Stimulated activated CD8-positive, alpha-beta memory T cell treated with anti-CD3 and anti-CD28 coated beads, Interleukin-2, amount 100 ng/mL, for 48 hours (primary cell): ENCODE measurements at regions not wholly inside any gene's neighbourhood (a gene's known extent, or its start where the extent isn't known, plus 50 kb on each side); places are given as distances from the start of the nearest gene placed in this dataset.
"Not testable (repeated sequence)": the region's sequence is repeated elsewhere in the genome, so short reads cannot be mapped to it uniquely, and the experiment has no call there.

Experiments
- DNase-seq, 2 donors: peaks; one replicate each; pipeline ENCODE4 v3.0.0-alpha.2; 2020; ENCODE audit warnings: low read depth in 2 of 2

GRCh38 chr18:49694402-49694801 lies 118.9 kb downstream of the ACAA2 start:
- no peak for DNase-seq

DNA sequence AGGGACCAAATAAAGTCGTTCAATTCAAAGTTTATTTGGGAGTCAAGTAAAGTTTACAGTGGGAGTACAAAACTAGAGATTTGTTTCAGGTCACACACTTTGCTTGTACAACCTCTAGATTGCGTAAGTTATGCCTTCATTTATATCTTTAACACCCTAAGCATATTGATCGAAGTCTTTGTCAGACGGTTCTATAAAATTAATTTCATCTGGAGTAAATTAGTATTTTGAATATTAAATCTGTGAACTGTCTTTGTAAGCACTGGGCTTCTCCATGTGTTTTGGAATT lies 119.7 kb downstream of the ACAA2 start:
- no peak for DNase-seq

DNA sequence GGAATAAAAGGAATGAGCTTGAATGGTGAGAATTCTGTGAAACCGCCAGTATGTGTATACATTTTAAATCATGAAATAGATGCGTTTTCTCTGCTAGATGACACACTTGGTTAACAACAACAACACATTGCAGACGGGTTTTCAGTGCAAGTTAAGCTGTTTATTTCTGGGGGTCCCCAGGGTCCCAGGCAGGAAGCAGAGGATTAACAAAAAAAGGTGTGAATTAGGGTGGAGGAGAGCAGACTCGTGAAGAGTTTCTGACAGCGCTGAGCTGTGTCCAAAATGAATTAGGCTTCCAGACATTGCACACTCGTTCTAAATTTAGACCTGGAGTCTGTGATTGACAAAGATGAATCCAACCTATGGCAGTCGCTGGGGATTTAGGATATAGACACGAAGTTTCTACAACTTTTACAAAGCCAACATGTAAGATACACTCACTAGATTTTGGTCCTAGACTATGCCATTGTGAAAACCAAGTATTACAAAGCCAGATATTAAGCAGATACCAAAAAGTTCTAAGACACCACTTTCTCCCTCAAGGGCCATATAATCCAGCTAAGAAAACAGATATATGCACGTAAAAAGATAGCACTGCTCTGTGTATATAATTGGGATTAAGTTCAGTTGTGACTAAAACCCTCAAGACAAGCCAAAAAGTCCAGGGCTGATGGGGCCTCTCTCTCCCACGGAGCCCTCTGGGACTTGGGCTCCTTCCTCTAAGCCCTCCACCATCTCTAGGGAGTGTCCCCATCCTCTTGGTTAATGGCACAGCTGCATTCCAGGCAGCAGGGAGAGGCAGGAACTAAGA lies 120.2 kb downstream of the ACAA2 start:
- no peak for DNase-seq

DNA sequence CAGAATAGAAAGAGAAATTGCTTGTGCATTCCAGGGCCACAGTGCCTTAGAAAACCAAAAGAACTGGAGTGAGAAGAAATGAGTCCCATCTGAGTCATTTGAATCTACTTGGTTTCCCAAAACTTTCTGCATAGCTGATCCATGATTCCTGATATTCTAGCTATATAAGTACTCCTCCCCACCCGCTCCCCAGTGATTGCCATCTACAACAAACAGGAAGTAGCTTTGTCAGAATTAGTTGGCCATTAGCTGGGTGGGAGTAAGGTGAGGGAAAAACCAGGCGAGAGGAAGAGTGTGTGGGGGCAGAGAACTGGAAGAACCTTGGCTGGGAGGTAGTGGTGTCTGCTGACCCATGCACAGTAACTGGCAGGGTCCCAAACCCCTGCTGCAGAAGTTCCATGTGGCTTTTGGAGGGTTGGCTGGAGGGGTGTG lies 122.1 kb downstream of the ACAA2 start:
- no peak for DNase-seq

DNA sequence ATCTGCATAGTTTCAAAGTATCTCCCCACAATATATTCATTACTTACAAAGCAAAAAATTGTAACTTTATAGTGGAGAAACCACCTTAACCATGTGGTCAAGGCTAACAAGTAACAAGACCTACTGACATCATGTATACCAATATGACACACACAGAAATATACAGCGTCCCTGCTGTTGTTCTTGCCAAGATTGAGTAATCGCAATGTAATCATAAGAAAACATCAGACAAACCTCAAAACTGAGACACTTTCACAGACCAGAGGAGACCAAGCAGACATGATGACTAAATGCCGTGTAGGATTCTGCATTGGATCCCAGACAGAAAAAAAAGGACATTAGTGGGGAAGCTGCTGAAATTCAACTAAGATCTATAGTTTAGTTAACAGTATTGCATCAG lies 123.0 kb downstream of the ACAA2 start:
- DNase-seq, result no peak

- DNase-seq, result no peak
Observed at GRCh38 chr18:49685231-49685942, 123.5 kb downstream of the LIPG start.

GRCh38 chr18:49682803-49683190 lies 120.9 kb downstream of the LIPG start:
- DNase-seq, result not testable (repeated sequence)

DNA sequence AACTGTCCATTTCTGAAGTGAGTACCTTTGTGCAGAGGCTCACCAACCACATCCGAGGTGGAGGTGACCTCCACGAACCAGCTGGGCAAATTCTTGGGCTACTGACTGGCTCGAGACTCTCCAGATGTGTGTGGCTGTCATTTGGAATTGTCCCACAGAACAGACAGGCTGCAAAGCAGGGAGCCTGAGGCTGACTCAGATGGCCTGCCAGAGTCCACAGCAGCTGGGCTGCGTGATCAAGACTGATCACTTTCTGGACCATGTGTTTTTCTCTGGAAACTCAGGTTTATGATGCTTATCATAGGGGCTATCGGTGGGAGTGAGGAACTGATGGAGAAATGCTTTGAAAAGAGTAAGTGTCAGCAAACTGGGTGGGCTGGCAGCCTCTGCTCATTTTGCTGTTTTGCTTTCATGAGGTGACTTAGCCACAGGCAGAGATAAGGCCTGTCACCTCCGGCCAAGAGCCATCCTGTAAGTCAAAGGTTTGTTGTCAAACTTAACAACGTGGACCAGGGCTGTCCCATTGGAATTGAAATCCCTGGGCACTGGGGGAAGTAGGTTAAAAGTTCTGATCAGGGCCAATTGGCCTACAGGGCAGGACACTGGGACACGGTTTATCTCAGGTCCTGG lies 120.4 kb downstream of the LIPG start:
- DNase-seq, result no peak

GRCh38 chr18:49681387-49681786 lies 119.5 kb downstream of the LIPG start:
- DNase-seq, result no peak

GRCh38 chr18:49678440-49678839 lies 116.6 kb downstream of the LIPG start:
- DNase-seq, result no peak

DNA sequence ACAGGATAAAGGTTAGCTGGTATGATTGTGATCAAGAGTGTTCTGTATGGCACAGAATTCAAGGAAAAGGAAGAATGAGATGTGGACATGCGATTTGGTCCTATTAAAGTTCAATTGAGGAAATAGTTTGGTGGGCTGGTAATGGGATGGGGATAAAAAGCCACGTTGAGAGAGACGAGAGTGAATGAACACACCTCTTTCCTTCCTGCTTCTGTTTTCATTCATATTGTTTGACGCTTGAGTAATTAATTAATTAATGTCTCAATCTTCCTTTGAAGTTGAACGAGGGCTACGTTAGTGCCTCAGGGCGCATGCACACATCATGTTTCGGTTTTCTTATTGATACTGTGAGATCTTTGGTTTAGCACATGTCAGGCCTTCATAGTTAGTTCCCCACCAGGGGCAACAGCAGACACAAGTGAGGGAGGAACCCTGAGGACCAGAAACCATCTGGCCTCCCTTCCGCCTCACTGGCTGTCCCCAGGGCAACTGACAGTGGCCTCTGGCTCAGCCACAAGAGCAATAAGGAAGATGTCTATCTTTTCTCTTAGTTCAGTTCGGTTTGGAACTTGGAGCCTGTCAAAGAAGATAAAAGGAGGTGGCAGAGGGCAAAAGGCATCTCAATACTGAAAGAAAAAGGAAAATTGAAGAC lies 116.0 kb downstream of the LIPG start:
- no peak for DNase-seq

DNA sequence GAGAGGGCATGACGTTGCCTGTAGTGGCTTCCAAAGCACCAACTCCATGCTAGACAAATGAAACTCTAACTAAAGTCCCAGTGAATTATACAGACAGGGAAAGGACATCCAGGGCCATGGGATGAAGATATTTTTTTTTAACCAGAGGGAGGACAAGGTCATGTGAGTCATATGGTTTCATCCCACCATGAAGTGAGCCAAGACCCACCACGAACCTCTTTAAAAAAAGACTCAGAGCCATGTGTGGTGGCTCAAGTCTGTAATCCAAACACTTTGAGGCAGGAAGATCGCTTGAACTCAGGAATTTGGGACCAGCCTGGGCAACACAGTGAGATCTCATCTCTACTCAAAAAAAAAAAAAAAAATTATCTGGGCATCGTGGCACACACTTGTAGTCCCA lies 115.2 kb downstream of the LIPG start:
- DNase-seq, result no peak

DNA sequence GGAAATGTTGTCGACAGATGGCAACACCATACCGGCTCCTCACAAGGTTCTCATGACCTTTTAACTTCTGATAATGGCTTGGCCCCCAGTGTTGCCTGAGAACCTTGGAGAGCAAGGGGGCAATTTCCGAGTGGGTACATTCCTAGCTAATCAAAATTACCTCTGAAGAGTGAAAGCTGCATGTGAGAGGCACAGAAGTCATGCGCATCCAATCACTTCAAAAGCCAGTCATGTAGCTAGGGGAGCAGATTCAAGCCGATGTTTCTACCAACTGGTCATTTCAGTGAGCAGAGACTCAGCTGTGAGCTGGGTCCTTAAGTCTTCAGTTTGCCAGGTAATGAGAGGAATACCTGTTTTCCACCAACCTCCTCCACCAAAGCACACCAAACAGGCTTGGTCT lies 111.4 kb downstream of the LIPG start:
- no peak for DNase-seq

GRCh38 chr18:49672853-49673252 lies 111.0 kb downstream of the LIPG start:
- DNase-seq, result no peak

- DNase-seq, result no peak
Observed at GRCh38 chr18:49669403-49669802, 107.5 kb downstream of the LIPG start.

- no peak for DNase-seq
Observed at GRCh38 chr18:49668574-49669275, 106.9 kb downstream of the LIPG start.

- DNase-seq, result no peak
Observed at GRCh38 chr18:49667462-49667861, 105.6 kb downstream of the LIPG start.

DNA sequence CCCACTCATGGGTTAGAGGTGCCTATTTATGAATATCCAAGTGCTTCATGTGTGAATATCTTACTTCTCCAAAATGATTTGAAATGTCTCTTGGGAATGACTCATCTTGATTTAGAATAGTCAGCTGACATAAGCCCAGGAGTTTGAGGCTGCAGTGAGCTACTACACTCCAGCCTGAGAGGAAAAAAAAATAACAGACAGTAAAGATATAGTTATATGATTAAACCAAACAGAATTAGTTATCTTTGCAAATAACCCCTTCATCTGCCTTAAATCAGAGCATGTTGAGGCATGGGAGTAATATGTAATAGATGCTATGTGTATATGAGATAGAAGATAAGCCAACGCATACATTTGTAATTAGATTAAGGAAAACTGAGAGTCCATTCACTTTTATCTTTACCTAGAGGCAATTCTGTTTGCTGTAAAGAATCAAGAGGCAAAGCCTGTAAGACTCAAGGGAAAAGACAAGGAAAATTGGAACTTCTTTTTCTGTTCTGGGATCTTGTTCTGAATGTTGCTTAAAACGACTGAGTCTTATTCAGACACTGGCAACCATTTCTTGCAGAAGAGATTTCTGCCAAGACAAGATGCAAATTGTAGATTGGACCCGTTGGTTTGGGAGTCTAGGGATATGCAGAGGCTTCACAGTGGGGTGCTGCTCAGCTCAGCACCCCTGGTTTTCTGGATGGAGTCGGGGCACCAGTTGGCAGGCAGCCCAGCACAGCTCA lies 104.4 kb downstream of the LIPG start:
- no peak for DNase-seq

DNA sequence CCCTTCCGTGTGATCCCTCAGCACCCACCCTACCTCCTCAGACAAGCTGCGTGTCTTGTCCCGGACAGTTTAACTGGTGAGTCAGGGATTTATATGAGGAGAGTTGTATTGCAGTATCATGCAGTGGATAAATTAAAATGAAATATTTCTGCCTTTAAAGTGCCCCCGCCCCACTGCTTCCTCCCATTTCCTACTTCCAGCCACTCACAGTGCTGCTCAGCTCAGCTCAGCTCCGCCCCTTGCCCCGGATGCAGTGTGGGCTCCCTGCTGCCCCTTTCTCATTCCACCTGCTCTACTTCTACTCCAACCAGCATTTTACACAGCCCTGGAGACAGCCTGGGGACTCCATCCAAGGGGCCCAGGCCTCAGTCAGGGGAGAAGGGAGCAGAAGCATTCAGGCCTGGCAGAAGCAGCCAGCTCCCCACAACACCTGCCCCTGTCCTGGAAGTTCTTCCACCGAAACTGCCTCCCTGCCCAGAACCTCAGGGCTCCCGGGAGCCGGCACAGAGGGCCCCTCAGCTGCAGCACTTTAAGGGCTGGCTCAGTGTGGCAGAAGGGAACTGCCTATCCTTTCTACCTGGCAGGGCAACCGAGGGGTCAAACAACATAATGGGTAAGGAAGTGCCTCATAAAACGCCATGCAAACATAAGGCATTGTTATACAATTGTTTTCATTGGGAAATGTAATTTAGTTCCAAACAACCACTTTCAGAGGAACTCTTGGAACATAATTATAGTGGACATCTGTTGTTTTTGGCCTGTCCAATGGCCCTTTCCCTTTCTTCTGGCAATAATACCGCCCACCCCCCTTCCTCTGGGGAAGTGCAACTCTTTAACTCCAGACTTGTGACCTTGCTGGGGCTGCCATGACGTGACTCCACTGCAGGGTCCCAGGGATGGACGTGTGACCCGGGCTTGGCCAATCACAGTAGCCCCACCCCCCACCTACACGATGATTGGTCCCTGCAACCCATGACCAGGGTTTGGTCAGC lies 102.3 kb downstream of the LIPG start:
- DNase-seq, result no peak

DNA sequence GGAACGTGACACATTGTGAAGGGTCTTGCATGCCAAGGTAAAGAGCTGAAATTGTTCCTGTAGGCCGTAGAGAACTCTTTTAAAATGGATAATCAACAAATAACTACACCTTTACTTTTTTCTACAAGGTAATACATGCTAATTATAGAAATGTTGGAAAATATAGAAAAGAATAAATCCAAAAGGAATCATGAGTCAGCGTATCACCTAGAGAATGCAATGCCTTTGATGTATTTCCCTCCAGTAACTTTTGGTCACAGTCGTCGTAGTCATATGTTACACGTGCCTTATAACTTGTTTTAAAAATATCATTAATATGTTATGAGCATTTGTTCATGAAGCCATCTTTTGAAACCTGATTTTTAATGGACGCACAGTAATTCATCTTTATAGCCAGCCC lies 100.6 kb downstream of the LIPG start:
- DNase-seq, result no peak
